SK-N-SH (cell line): ENCODE measurements at regions not wholly inside any gene's neighbourhood (a gene's known extent, or its start where the extent isn't known, plus 50 kb on each side); places are given as distances from the start of the nearest gene placed in this dataset.

Experiments
- CTCF ChIP-seq: fragments of 200-600 bp; sonication (generic); IDR thresholded peaks from 2 replicates; pipeline ENCODE4 v1.6.1; 2017; ENCODE audit warnings: antibody characterized with exemption, mild to moderate bottlenecking, moderate library complexity
- EZH2phosphoT487 ChIP-seq: fragments of 200-600 bp; sonication (generic); IDR thresholded peaks from 2 replicates; pipeline ENCODE4 v1.6.1; 2017; ENCODE audit warnings: low read depth, mixed run types, mild to moderate bottlenecking, antibody characterized with exemption, moderate library complexity, borderline replicate concordance
- FOXM1 ChIP-seq: IDR thresholded peaks from 2 replicates; pipeline ENCODE4 v1.4.0; 2012; ENCODE audit warnings: low read depth, mild to moderate bottlenecking
- POLR2AphosphoS5 ChIP-seq: IDR thresholded peaks from 2 replicates; pipeline ENCODE4 v1.6.1; 2012; ENCODE audit warnings: low read depth, low read length
- RAD21 ChIP-seq: IDR thresholded peaks from 2 replicates; pipeline ENCODE4 v1.6.1; 2012; ENCODE audit warnings: mild to moderate bottlenecking, low read length

GRCh38 chr7:29657288-29657687 is 93.7 kb downstream of the PRR15 start:
- TF ChIP-seq EZH2phosphoT487: no peak
- no peak for TF ChIP-seq CTCF
- no peak for TF ChIP-seq FOXM1
- no peak for TF ChIP-seq RAD21
- no peak for TF ChIP-seq POLR2AphosphoS5
